Liver (tissue), 2 donors: ENCODE measurements at regions not wholly inside any gene's neighbourhood (a gene's known extent, or its start where the extent isn't known, plus 50 kb on each side); places are given as distances from the start of the nearest gene placed in this dataset.

Source experiments
- YY1 ChIP-seq: IDR thresholded peaks from 2 replicates; pipeline ENCODE4 v1.6.1; 2016; ENCODE audit warnings: antibody characterized with exemption, mild to moderate bottlenecking
- ZBTB33 ChIP-seq: IDR thresholded peaks from 2 replicates; pipeline ENCODE4 v1.6.1; 2016; ENCODE audit warnings: antibody characterized with exemption
- TF ChIP-seq, protein P1 (sequence below): fragments of 150-350 bp; IDR thresholded peaks from 2 replicates; pipeline ENCODE4 v1.5.1; 2017; ENCODE audit warnings: improper control_type of control experiment, low read depth, low read length; ENCODE audit not compliant: missing input control
- donor health status: healthy.

DNA sequence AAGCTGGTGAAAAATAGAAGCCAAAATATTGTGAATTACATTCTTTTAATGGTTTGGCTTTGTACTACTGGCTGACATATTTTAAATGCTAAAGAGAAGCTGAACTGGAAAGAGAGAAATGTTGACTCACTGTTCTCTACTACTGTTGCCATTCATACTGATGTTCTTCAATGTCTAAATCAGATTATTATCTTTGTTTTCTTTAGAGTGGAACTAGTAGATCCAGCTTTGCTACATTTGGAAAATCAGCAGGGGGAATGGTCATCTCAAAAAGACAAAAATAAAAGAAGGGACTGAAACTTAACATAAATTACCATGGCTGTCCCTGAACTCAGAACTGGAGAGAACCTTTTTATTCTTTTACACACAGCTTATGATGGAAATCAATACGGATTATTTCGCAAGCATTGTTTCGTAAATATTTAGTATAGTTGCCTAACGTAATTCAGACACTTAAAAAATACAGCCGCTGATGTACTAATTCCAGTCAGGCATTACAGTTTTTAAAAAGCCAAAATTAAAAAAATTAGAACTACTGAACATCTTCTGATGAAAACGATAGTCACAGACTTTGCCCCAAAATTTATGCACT, 76.3 kb upstream of the OTX2 start:
- TF ChIP-seq ZBTB33 (no peak), YY1 (peak; percentile 17)
- TF ChIP-seq, protein P1, sequence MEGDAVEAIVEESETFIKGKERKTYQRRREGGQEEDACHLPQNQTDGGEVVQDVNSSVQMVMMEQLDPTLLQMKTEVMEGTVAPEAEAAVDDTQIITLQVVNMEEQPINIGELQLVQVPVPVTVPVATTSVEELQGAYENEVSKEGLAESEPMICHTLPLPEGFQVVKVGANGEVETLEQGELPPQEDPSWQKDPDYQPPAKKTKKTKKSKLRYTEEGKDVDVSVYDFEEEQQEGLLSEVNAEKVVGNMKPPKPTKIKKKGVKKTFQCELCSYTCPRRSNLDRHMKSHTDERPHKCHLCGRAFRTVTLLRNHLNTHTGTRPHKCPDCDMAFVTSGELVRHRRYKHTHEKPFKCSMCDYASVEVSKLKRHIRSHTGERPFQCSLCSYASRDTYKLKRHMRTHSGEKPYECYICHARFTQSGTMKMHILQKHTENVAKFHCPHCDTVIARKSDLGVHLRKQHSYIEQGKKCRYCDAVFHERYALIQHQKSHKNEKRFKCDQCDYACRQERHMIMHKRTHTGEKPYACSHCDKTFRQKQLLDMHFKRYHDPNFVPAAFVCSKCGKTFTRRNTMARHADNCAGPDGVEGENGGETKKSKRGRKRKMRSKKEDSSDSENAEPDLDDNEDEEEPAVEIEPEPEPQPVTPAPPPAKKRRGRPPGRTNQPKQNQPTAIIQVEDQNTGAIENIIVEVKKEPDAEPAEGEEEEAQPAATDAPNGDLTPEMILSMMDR: no peak
